ENCODE measurements at regions not wholly inside any gene's neighbourhood (a gene's known extent, or its start where the extent isn't known, plus 50 kb on each side); places are given as distances from the start of the nearest gene placed in this dataset.

DNA sequence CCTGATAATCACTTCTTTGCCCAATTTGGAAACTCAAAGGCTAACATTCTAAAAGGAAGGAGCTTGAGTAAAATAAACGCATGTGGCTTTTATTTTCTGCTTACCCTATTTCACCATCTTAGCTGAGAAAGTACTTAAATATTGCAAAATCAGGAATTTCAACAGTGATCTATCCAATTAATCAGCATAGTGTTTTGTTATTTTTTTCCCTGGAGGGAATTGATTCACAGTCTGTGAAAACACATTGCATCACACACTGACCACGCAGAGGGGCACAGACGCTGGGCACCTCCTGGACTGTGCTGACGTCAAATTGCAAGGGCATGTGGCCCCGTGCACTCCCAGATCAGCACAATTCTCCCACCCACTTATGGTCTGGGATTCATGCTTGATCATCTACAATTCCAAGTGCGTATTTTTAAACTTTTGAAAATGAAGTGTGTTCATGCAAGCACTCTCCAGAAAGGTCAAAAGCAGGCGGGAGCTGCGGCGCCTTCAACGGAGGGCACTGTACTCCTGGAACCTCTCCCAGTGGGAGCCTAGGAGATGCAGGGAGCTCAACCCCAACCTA lies 320.6 kb upstream of the PPARGC1A start:
- TF ChIP-seq, protein P1, sequence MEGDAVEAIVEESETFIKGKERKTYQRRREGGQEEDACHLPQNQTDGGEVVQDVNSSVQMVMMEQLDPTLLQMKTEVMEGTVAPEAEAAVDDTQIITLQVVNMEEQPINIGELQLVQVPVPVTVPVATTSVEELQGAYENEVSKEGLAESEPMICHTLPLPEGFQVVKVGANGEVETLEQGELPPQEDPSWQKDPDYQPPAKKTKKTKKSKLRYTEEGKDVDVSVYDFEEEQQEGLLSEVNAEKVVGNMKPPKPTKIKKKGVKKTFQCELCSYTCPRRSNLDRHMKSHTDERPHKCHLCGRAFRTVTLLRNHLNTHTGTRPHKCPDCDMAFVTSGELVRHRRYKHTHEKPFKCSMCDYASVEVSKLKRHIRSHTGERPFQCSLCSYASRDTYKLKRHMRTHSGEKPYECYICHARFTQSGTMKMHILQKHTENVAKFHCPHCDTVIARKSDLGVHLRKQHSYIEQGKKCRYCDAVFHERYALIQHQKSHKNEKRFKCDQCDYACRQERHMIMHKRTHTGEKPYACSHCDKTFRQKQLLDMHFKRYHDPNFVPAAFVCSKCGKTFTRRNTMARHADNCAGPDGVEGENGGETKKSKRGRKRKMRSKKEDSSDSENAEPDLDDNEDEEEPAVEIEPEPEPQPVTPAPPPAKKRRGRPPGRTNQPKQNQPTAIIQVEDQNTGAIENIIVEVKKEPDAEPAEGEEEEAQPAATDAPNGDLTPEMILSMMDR (conservative IDR thresholded peaks at IDR 0.05; ENCODE audit: low read depth, low read length): no peak
- no peak for TF ChIP-seq EZH2 (IDR thresholded peaks at IDR 0.05; ENCODE audit: low read length, unreplicated experiment)
- no peak for TF ChIP-seq EZH2phosphoT487 (IDR thresholded peaks at IDR 0.05; ENCODE audit: borderline replicate concordance, low read length)
